Mesendoderm (in vitro differentiated cells): ENCODE measurements at regions not wholly inside any gene's neighbourhood (a gene's known extent, or its start where the extent isn't known, plus 50 kb on each side); places are given as distances from the start of the nearest gene placed in this dataset.

Experiments used
- DNase-seq: peaks from one replicate; pipeline ENCODE4 v3.0.0; 2013
- H2AK5ac ChIP-seq: 2 replicates; pipeline ENCODE4 v1.6.1; 2013; ENCODE audit warnings: low read length, inconsistent platforms
- H2BK120ac ChIP-seq: 2 replicates; pipeline ENCODE4 v1.6.1; 2013; ENCODE audit warnings: low read depth, mild to moderate bottlenecking, low read length, moderate library complexity, mixed read lengths
- H2BK15ac ChIP-seq: replicated peaks from 2 replicates; pipeline ENCODE4 v1.6.1; 2013; ENCODE audit warnings: low read depth, mild to moderate bottlenecking, moderate library complexity
- H2BK5ac ChIP-seq: 2 replicates; pipeline ENCODE4 v1.6.1; 2013; ENCODE audit warnings: low read length, inconsistent platforms
- H3K18ac ChIP-seq: 2 replicates; pipeline ENCODE4 v1.6.1; 2013; ENCODE audit warnings: mild to moderate bottlenecking, low read length, mixed read lengths
- H3K23ac ChIP-seq: one replicate; pipeline ENCODE4 v1.6.1; 2013; ENCODE audit warnings: low read length
- H3K27ac ChIP-seq: 2 replicates; pipeline ENCODE4 v1.5.1; 2013; ENCODE audit warnings: low read depth, mild to moderate bottlenecking, inconsistent platforms, low read length, moderate library complexity
- H3K27me3 ChIP-seq: 2 replicates; pipeline ENCODE4 v1.6.1; 2013; ENCODE audit warnings: low read length, control low read depth, mild to moderate bottlenecking, inconsistent platforms; ENCODE audit not compliant: insufficient read depth, poor library complexity
- H3K36me3 ChIP-seq: 2 replicates; pipeline ENCODE4 v1.6.1; 2013; ENCODE audit warnings: low read length, inconsistent platforms; ENCODE audit not compliant: control insufficient read depth, insufficient read depth
- H3K4ac ChIP-seq: one replicate; pipeline ENCODE4 v1.6.1; 2013; ENCODE audit warnings: low read depth, mild to moderate bottlenecking, low read length, moderate library complexity
- H3K4me1 ChIP-seq: 2 replicates; pipeline ENCODE4 v1.6.1; 2013; ENCODE audit warnings: low read depth, low read length, inconsistent platforms; ENCODE audit not compliant: control insufficient read depth
- H3K4me2 ChIP-seq: 2 replicates; pipeline ENCODE4 v1.6.1; 2013; ENCODE audit warnings: low read length
- H3K4me3 ChIP-seq: 2 replicates; pipeline ENCODE4 v1.5.1; 2013; ENCODE audit warnings: mild to moderate bottlenecking, low read length
- H3K56ac ChIP-seq: one replicate; pipeline ENCODE4 v1.6.1; 2013; ENCODE audit warnings: low read length
- H3K79me1 ChIP-seq: 2 replicates; pipeline ENCODE4 v1.6.1; 2013; ENCODE audit warnings: low read length, inconsistent platforms
- H3K79me2 ChIP-seq: 2 replicates; pipeline ENCODE4 v1.6.1; 2013; ENCODE audit warnings: mild to moderate bottlenecking, low read length; ENCODE audit not compliant: control insufficient read depth, insufficient read depth
- H3K9ac ChIP-seq: 2 replicates; pipeline ENCODE4 v1.6.1; 2013; ENCODE audit warnings: low read length, inconsistent platforms
- H4K5ac ChIP-seq: one replicate; pipeline ENCODE4 v1.6.1; 2013; ENCODE audit warnings: low read length
- H4K8ac ChIP-seq: one replicate; pipeline ENCODE4 v1.6.1; 2013; ENCODE audit warnings: low read depth, mild to moderate bottlenecking, control low read depth, low read length, moderate library complexity
- WGBS: extraction: QIAGEN DNeasy Blood & Tissue Kit; methylation state at CpG from one replicate; pipeline ENCODE4 v1.1.7; 2013; ENCODE audit warnings: low lambda C conversion rate, missing lambda C conversion rate; ENCODE audit not compliant: insufficient coverage; ENCODE audit errors: extremely low coverage; 5-methylcytosine and 5-hydroxymethylcytosine counted together

DNA sequence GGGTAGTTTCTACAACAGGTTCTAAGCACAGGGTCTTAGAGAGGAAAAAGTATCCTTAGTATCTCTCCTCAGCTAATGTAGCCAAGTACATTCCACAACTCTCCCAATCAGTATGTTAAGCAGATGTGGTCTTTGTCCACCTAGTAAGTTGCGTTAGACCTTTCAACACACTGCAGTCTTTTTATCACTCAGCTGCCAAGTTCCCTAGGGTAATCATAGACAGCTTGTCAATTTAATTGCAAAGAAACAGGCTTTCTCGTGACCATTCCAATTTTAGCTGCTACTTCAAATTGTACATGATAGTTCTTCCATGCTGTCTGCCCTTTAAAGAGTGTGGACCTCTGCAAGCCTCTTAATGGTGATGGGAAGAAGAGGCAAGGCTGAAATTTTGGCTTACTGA, 211.8 kb upstream of the PKN2 start:
- WGBS = no CpG with 5 or more reads among the region's 2 CpGs

DNA sequence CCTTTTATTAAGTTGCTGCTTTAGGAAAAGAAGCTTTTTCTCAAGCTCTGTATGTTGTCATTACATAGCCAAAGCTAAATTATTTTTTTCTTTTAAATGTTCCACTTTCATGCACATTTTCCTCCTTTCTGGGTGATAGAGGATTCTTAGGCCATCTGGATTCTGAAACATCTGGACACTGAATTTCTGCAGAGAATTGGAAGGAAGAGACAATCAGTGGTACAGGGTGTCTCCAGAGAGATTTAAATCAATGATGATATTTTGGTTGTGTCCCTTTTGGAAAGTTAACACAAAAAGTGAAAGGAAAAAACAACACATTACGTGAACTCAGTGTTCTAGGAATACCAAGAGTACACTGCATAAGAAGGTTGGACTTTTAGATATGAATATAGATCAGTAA, 211.4 kb upstream of the PKN2 start:
- no peak overlapping the region for H4K8ac ChIP-seq
- no peak overlapping the region for H4K5ac ChIP-seq
- no peak for DNase-seq
- no CpG with 5 or more reads among the region's 1 CpG for WGBS
- no peak overlapping the region for H3K23ac ChIP-seq
- no peak overlapping the region for H2BK120ac ChIP-seq
- H3K36me3 ChIP-seq = no peaks in the 10 kb centered on the region
- H3K4me3 ChIP-seq = no peak overlapping the region
- H3K4ac ChIP-seq = no peak overlapping the region
- H3K27ac ChIP-seq = no peak overlapping the region
- H2AK5ac ChIP-seq = no peak overlapping the region
- no peaks in the 10 kb centered on the region for H3K27me3 ChIP-seq
- H3K56ac ChIP-seq = no peak overlapping the region
- H2BK15ac ChIP-seq = no peak overlapping the region
- H3K79me2 ChIP-seq = no peaks in the 10 kb centered on the region
- H3K9ac ChIP-seq = no peak overlapping the region
- no peak overlapping the region for H3K18ac ChIP-seq
- H3K4me2 ChIP-seq = no peak overlapping the region
- no peaks in the 10 kb centered on the region for H3K79me1 ChIP-seq
- H3K4me1 ChIP-seq = no peaks in the 10 kb centered on the region
- no peak overlapping the region for H2BK5ac ChIP-seq

More for the DNA sequence above, 211.8 kb upstream of the PKN2 start:
- Histone ChIP-seq H4K8ac (no peak overlapping the region), H3K4me2 (no peak overlapping the region), H3K36me3 (no peaks in the 10 kb centered on the region), H3K4me3 (no peak overlapping the region), H3K79me1 (no peaks in the 10 kb centered on the region), H2BK15ac (no peak overlapping the region), H3K18ac (no peak overlapping the region), H3K4ac (no peak overlapping the region), H3K9ac (no peak overlapping the region), H2AK5ac (no peak overlapping the region), H2BK120ac (no peak overlapping the region), H3K4me1 (no peaks in the 10 kb centered on the region), H3K56ac (no peak overlapping the region), H3K23ac (no peak overlapping the region), H3K27me3 (no peaks in the 10 kb centered on the region), H3K79me2 (no peaks in the 10 kb centered on the region), H3K27ac (no peak overlapping the region), H2BK5ac (no peak overlapping the region), H4K5ac (no peak overlapping the region)
- no peak for DNase-seq

DNA sequence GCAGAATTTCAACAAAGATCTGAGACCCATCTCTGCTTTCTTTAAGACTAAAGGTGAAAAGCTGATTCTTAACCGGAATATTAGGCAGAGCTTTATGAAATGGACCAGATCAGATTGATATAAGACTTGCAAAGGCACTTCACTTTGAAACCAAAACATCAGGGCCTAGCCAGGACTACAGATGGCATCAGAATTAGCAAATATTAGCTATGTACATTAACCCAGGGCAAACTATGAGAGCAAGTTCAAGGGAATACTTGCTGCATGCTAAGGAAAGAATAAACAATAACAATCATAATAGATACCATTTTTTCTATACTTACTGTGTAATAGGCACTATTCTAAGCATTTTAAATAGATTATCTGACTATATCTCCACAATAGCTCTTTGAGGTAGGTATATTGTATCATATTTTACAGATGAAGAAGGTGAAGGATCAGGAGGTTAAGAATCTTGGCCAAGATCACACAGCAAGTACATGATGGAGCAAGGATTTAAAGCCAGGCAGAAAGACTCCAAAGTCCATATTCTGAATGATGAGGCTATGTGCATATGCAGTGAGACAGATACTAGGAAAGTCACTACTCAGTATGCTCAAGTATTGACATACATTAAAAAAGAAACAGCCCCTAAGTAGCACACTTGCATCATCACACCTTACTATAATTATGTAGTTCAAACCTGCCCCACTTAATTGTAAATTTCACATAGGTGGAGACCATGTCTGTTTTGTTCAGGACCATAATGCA, 209.3 kb upstream of the PKN2 start:
- Histone ChIP-seq H3K18ac (no peak overlapping the region), H3K4me3 (no peak overlapping the region), H3K79me2 (no peaks in the 10 kb centered on the region), H3K9ac (no peak overlapping the region), H3K36me3 (no peaks in the 10 kb centered on the region), H3K4me2 (no peak overlapping the region), H4K8ac (no peak overlapping the region), H3K27ac (no peak overlapping the region), H2BK5ac (no peak overlapping the region), H2BK120ac (no peak overlapping the region), H3K4me1 (no peaks in the 10 kb centered on the region), H3K4ac (no peak overlapping the region), H3K56ac (no peak overlapping the region), H3K27me3 (no peaks in the 10 kb centered on the region), H3K79me1 (no peaks in the 10 kb centered on the region), H3K23ac (no peak overlapping the region), H4K5ac (no peak overlapping the region), H2AK5ac (no peak overlapping the region), H2BK15ac (no peak overlapping the region)
- no peak for DNase-seq
- no CpG with 5 or more reads among the region's 1 CpG for WGBS

DNA sequence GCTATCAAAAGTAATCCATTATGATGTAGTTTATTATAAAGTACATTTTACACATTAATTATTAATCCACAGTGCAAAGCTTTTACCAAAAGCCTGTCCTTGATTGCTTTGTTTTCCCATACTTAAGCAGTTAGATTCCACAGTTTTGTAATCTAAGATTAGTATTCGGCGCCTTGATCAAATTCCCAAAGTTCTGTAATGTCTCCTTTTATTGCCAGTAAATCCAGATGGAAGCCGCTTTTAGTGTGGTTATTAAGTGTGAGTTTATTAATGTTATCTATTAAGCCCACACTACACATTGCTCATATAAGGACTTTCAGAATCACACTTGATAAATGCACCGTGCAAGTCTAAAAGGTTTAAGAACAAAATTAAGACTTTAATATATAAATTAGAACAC, 199.2 kb upstream of the PKN2 start:
- H3K56ac ChIP-seq = no peak overlapping the region
- no peak overlapping the region for H4K5ac ChIP-seq
- H3K27ac ChIP-seq = no peak overlapping the region
- H3K36me3 ChIP-seq = no peaks in the 10 kb centered on the region
- no peak overlapping the region for H3K4me3 ChIP-seq
- no peak for DNase-seq
- no peak overlapping the region for H4K8ac ChIP-seq
- H3K4ac ChIP-seq = no peak overlapping the region
- H3K23ac ChIP-seq = no peak overlapping the region
- H3K4me2 ChIP-seq = no peak overlapping the region
- no CpG with 5 or more reads among the region's 4 CpGs for WGBS
- H2BK120ac ChIP-seq = no peak overlapping the region
- no peak overlapping the region for H2BK5ac ChIP-seq
- H3K18ac ChIP-seq = no peak overlapping the region
- H2BK15ac ChIP-seq = no peak overlapping the region
- H3K79me2 ChIP-seq = no peaks in the 10 kb centered on the region
- no peaks in the 10 kb centered on the region for H3K27me3 ChIP-seq
- no peaks in the 10 kb centered on the region for H3K4me1 ChIP-seq
- H3K79me1 ChIP-seq = no peaks in the 10 kb centered on the region
- H3K9ac ChIP-seq = no peak overlapping the region
- H2AK5ac ChIP-seq = no peak overlapping the region

DNA sequence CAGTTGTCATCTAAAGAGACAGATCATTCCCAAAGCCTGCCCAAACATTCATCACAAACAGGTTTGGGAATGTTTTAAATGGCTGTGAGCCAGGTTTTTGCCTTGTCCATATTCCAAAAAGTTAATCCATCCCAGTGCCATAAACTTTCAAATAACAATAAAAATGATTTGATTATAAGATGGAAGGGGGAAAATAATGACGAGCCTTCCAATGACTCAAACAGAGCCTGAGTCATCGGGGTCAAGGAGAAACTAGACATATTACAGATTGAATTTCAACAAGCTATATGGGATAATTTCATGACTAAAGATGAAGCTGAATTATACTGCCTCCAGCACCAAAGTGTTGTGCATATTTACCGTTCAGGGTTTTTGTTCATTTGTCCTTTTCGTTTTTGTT, 195.8 kb upstream of the PKN2 start:
- no peak overlapping the region for H3K18ac ChIP-seq
- H3K23ac ChIP-seq = no peak overlapping the region
- no peaks in the 10 kb centered on the region for H3K79me1 ChIP-seq
- no peaks in the 10 kb centered on the region for H3K79me2 ChIP-seq
- H3K4me3 ChIP-seq = no peak overlapping the region
- H4K5ac ChIP-seq = no peak overlapping the region
- no peak for DNase-seq
- H3K9ac ChIP-seq = no peak overlapping the region
- no CpG with 5 or more reads among the region's 4 CpGs for WGBS
- H3K4ac ChIP-seq = no peak overlapping the region
- H2BK120ac ChIP-seq = no peak overlapping the region
- no peak overlapping the region for H3K56ac ChIP-seq
- no peaks in the 10 kb centered on the region for H3K4me1 ChIP-seq
- H3K36me3 ChIP-seq = no peaks in the 10 kb centered on the region
- H3K27ac ChIP-seq = no peak overlapping the region
- no peak overlapping the region for H2AK5ac ChIP-seq
- H3K4me2 ChIP-seq = no peak overlapping the region
- H3K27me3 ChIP-seq = no peaks in the 10 kb centered on the region
- H4K8ac ChIP-seq = no peak overlapping the region
- H2BK15ac ChIP-seq = no peak overlapping the region
- no peak overlapping the region for H2BK5ac ChIP-seq

DNA sequence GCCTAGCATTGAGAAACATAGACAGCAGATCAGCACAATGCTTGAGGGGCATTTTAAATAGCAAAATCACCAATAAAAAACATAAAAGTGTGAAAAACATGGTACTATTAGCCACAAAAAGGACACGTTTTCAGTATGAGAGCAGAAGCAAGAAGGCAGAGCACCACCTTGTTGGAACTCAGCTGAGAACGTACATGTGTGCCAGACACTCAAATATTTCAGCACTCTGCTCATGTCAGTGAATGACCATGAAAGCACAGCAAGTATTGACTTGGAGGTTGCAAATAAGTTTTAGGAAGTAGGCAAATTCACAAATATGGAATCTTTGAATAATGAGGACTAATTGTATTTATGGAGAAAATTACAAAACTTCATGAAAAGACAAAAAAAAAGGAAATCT, 193.4 kb upstream of the PKN2 start:
- no peaks in the 10 kb centered on the region for H3K36me3 ChIP-seq
- no peak overlapping the region for H3K18ac ChIP-seq
- DNase-seq = no peak
- no peak overlapping the region for H3K23ac ChIP-seq
- no peak overlapping the region for H3K9ac ChIP-seq
- H3K56ac ChIP-seq = no peak overlapping the region
- no CpG with 5 or more reads among the region's 2 CpGs for WGBS
- no peak overlapping the region for H3K4me2 ChIP-seq
- H2BK15ac ChIP-seq = no peak overlapping the region
- H3K79me2 ChIP-seq = no peaks in the 10 kb centered on the region
- H2BK5ac ChIP-seq = no peak overlapping the region
- H3K79me1 ChIP-seq = no peaks in the 10 kb centered on the region
- H4K5ac ChIP-seq = no peak overlapping the region
- no peak overlapping the region for H3K4me3 ChIP-seq
- H2BK120ac ChIP-seq = no peak overlapping the region
- H3K27ac ChIP-seq = no peak overlapping the region
- H4K8ac ChIP-seq = no peak overlapping the region
- no peaks in the 10 kb centered on the region for H3K4me1 ChIP-seq
- H3K27me3 ChIP-seq = no peaks in the 10 kb centered on the region
- no peak overlapping the region for H3K4ac ChIP-seq
- no peak overlapping the region for H2AK5ac ChIP-seq
